ENCODE measurements at regions not wholly inside any gene's neighbourhood (a gene's known extent, or its start where the extent isn't known, plus 50 kb on each side); places are given as distances from the start of the nearest gene placed in this dataset.

DNA sequence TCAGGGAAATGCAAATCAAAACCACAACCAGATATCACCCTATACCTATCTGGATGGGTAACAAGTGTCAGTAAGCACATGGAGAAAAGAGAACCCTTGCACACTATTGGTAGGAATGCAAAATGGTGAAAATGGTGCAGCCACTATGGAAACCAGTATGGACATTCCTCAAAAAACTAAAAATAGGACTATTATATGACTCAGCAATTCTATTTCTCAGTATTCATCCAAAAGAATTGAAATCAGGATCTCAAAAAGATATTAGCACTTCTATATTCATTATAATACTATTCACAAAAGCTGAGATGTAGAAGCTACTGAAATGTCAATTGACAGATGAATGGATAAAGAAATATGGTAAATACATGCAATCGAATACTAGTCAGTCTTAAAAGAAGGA lies 491.1 kb upstream of the MYT1L start:
- no peak for DNase-seq (ENCODE audit: extremely low read depth in 1 of 4, low spot score in 3 of 4)
- H3K4me1 ChIP-seq (replicated peaks in 1 of 2; ENCODE audit: control insufficient read depth in 2 of 2, insufficient read depth in 2 of 2, low read length in 2 of 2) = no peaks in the 10 kb centered on the region
- TF ChIP-seq CSDE1 (IDR thresholded peaks at IDR 0.05) = no peak
- TF ChIP-seq, protein P1, sequence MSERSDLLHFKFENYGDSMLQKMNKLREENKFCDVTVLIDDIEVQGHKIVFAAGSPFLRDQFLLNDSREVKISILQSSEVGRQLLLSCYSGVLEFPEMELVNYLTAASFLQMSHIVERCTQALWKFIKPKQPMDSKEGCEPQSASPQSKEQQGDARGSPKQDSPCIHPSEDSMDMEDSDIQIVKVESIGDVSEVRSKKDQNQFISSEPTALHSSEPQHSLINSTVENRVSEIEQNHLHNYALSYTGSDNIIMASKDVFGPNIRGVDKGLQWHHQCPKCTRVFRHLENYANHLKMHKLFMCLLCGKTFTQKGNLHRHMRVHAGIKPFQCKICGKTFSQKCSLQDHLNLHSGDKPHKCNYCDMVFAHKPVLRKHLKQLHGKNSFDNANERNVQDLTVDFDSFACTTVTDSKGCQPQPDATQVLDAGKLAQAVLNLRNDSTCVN (CRISPR knock-in tag; IDR thresholded peaks at IDR 0.05) = no peak
- TF ChIP-seq, protein P2, sequence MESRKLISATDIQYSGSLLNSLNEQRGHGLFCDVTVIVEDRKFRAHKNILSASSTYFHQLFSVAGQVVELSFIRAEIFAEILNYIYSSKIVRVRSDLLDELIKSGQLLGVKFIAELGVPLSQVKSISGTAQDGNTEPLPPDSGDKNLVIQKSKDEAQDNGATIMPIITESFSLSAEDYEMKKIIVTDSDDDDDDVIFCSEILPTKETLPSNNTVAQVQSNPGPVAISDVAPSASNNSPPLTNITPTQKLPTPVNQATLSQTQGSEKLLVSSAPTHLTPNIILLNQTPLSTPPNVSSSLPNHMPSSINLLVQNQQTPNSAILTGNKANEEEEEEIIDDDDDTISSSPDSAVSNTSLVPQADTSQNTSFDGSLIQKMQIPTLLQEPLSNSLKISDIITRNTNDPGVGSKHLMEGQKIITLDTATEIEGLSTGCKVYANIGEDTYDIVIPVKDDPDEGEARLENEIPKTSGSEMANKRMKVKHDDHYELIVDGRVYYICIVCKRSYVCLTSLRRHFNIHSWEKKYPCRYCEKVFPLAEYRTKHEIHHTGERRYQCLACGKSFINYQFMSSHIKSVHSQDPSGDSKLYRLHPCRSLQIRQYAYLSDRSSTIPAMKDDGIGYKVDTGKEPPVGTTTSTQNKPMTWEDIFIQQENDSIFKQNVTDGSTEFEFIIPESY (CRISPR knock-in tag; IDR thresholded peaks at IDR 0.05) = no peak
- peak; percentile 47 for TF ChIP-seq ZNF316 (IDR thresholded peaks at IDR 0.05)
- TF ChIP-seq ZNF41 (CRISPR knock-in tag; conservative IDR thresholded peaks at IDR 0.05) = no peak
- no peak for TF ChIP-seq ZNF384 (IDR thresholded peaks at IDR 0.05; ENCODE audit: low read depth, low read length)
- TF ChIP-seq SMAD4 (CRISPR knock-in tag; conservative IDR thresholded peaks at IDR 0.05) = no peak
- TF ChIP-seq, protein P3, sequence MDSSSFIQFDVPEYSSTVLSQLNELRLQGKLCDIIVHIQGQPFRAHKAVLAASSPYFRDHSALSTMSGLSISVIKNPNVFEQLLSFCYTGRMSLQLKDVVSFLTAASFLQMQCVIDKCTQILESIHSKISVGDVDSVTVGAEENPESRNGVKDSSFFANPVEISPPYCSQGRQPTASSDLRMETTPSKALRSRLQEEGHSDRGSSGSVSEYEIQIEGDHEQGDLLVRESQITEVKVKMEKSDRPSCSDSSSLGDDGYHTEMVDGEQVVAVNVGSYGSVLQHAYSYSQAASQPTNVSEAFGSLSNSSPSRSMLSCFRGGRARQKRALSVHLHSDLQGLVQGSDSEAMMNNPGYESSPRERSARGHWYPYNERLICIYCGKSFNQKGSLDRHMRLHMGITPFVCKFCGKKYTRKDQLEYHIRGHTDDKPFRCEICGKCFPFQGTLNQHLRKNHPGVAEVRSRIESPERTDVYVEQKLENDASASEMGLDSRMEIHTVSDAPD (CRISPR knock-in tag; IDR thresholded peaks at IDR 0.05) = no peak
- TF ChIP-seq MAFG (tag; conservative IDR thresholded peaks at IDR 0.05) = peak; percentile 47; the same call in 1 of the 2 replicates
- no peak for TF ChIP-seq TAL1 (IDR thresholded peaks at IDR 0.05)
- TF ChIP-seq MAFF (IDR thresholded peaks at IDR 0.05; ENCODE audit: low read length) = no peak
- peak; percentile 34 for TF ChIP-seq C11orf30 (IDR thresholded peaks at IDR 0.05; ENCODE audit: low read depth)
- no peak for TF ChIP-seq NEUROD1 (IDR thresholded peaks at IDR 0.05; ENCODE audit: borderline replicate concordance, low read depth, low read length, partially characterized antibody)
- no peak for TF ChIP-seq RBFOX2 (IDR thresholded peaks at IDR 0.05; ENCODE audit: low read depth, low read length)
- TF ChIP-seq NONO (IDR thresholded peaks at IDR 0.05; ENCODE audit: low read depth in 2 of 2, low read length in 1 of 2) = no peak
- no peak for TF ChIP-seq FOXJ3 (CRISPR knock-in tag; IDR thresholded peaks at IDR 0.05)
- no TSS peak for BruUV-seq (replicated peaks)
- no peak overlapping the region for H2AFZ ChIP-seq (ENCODE audit: low read depth, low read length)
- no peaks in the 10 kb centered on the region for H4K20me1 ChIP-seq (replicated peaks; ENCODE audit: control insufficient read depth, insufficient read depth, low read length)
- 0% methylated on average over 1 of the region's 1 CpG for WGBS (ENCODE audit: insufficient coverage, low coverage, missing lambda C conversion rate)
- no peak overlapping the region for H3K4me2 ChIP-seq (ENCODE audit: insufficient read depth, low read length)
- POLR2A ChIA-PET = no interaction called here
- no peaks in the 10 kb centered on the region for H3K36me3 ChIP-seq (ENCODE audit: control insufficient read depth, insufficient read depth, low read length)
- CTCF ChIA-PET (ENCODE audit: low intra/inter-chr PET ratio) = no interaction called here
- no peak for ATAC-seq
- intact Hi-C loops (cut with micrococcal nuclease) = no loop called here
- H3K9me3 ChIP-seq (replicated peaks; ENCODE audit: control insufficient read depth, insufficient read depth, low read depth, low read length) = no peaks in the 10 kb centered on the region
- no peaks in the 10 kb centered on the region for H3K9me1 ChIP-seq (ENCODE audit: control insufficient read depth, insufficient read depth, low read length)
- FAIRE-seq = no peak
- no peaks in the 10 kb centered on the region for H3K79me2 ChIP-seq (ENCODE audit: control insufficient read depth, insufficient read depth, low read length)
- in situ Hi-C loops (cut with MboI) = no loop called here
- H3K4me3 ChIP-seq = no peak overlapping the region
- peaks cover 0 to 22% of the 10 kb centered on the region in 2 experiments; a peak in 1 of 5 replicates for H3K27me3 ChIP-seq (ENCODE audit: control insufficient read depth in 2 of 2, insufficient read depth in 2 of 2, low read length in 2 of 2)
- no peak overlapping the region for H3K27ac ChIP-seq (ENCODE audit: extremely low read depth, low read depth, low read length)
- no peak overlapping the region for H3K9ac ChIP-seq (ENCODE audit: insufficient read depth in 1 of 2, low read depth in 2 of 2, low read length in 2 of 2)

Data from K562 (cell line).